GM18508 (cell line): ENCODE measurements at regions not wholly inside any gene's neighbourhood (a gene's known extent, or its start where the extent isn't known, plus 50 kb on each side); places are given as distances from the start of the nearest gene placed in this dataset.

Source experiments
- ATAC-seq: cut with Tn5 transposase; IDR thresholded peaks from one replicate; pipeline ENCODE4 v1.9.1; 2021; ENCODE audit warnings: moderate number of reproducible peaks; ENCODE audit not compliant: insufficient read depth, unreplicated experiment

DNA sequence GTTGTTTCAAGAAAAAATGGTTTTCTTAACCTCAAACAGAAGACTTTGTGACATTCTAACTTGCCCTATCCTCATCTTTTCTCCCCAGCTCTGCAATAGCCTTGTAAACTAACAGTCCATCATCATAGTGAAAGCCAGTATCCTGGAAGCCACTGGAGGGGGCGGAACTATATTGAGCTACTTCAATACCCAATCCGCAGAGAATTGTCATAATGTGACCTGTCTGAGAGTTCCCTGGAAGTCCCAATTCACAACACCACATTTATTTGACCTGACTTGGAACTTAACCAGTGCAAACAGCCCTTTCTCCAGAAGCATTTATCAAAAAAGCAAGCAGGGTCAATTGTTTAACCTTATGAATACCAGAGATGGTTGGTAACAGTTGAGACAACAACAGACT, 747.6 kb upstream of the GRM7 start:
- no peak for ATAC-seq

DNA sequence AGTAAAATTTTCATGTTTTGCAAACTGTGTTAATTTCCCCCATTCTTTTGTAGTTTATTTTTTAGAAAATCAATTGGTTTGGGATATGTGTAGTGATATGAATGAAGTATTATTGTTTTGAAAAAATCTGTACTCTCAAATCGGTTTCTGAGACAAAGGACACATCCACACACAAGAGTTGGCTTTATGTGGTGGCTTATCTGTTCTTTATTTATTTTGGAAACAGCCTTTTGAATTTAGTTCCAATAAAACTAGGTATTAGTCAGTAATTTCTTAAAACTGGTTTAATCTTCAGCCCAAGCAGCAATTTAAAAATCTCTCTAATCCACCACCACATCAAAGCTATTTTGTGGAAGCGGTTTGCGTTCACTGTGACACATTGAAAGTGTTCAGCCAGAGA, 741.5 kb upstream of the GRM7 start:
- ATAC-seq = no peak

DNA sequence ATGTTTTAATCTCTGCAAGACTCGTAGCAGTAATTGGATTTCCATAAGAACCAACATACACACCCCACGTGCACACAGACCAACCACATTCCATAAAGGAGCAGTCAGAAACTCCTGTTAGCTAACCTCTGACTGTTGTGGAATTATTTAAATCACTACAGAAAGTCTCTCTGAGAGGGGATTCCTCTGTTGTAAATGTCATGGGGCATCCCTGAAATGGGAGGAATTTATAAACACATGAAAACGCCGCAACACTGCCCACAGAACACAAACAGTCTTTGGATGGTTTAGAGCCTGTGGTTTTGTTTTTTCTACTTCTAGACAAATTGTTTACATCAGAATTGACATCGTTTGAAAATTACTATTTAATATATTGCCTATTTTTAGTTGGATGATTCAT, 740.1 kb upstream of the GRM7 start:
- ATAC-seq = no peak

DNA sequence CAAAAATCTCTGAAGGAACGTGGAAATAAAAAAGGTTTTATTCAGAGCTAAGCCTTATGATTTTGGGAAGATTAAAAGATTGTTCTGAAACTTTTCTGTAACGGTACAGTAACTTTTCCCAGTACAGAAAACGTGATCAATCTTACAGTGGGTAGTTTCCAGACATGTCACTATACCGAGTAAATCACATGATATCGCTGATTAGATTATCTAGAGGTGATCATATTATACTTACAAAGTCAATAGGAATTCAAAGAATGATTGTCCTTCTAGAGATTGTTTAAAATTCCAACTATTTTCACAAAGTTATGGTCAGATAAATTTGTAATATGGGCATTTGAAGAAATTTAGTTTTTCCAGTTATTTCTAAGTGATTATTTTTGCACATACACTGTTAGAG, 736.0 kb upstream of the GRM7 start:
- no peak for ATAC-seq

DNA sequence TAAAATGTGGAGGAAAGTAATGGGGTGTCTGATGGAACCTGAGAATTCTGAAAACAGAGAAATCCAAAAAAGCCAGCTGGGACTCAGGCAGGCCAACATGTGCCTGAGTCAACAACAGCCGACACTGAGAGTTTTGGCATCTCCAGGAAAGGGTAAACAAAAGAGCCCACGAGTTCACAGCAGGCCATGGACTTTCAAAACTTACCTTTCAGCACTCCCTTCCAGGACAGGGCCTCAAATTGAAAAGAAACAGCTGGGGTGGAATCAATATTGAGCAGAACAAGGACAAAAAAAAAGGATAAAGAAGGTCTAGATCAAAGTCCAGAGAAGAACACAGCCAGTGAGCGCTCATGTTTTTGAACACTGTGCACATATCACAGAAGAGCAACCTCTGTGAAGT, 735.4 kb upstream of the GRM7 start:
- no peak for ATAC-seq

DNA sequence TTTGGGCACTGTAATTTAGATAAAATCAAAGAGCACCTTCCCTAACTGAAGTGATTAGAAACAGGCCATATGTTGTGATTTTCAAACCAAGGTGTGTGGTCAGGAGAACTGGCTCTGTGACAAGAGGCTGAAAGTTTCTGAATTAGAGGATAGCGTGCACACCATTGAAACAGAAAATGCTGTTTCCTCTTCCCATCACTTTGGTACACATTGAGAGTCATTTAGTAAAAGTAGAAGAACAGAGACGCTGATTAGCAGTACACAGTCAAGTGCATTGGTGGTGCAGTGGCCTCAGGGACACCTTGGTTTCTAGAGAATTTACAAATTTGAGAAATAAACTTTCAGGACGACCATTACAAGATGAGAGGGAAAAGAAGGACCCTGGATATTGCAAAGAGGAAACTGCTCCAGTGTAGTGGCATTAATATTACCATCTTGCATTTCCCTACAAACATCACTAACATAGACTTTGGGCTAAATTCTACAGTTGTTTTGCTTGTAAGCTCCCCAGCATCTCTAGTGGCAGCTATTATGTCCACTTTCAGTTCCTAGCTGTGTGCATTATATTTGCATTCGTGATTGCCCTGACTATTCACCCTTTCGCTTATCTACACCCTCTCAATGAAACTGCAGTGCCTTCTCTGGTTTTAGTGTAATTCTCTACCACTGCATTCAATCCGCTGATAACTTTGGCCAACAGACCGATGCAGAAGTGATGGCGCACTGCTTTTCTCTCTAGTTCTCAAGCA, 728.1 kb upstream of the GRM7 start:
- ATAC-seq = no peak

DNA sequence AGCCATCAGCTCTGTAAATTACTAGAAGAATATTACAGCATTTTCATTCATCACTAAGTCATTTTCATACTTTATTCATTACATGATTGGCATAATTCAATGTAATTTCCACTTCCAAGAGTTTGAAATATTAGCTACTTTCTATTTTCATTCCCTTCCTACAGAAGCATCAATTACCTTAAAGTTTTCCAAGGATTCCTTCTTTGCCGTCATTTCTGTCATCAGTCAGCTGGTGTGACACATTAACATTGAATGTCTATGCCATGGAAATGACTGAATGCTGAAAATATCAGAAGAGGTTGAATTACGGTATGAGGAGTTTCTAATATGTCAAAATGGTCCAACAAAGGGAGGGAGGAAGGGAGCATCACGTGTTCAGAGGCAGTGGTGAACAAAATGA, 718.2 kb upstream of the GRM7 start:
- ATAC-seq = no peak

DNA sequence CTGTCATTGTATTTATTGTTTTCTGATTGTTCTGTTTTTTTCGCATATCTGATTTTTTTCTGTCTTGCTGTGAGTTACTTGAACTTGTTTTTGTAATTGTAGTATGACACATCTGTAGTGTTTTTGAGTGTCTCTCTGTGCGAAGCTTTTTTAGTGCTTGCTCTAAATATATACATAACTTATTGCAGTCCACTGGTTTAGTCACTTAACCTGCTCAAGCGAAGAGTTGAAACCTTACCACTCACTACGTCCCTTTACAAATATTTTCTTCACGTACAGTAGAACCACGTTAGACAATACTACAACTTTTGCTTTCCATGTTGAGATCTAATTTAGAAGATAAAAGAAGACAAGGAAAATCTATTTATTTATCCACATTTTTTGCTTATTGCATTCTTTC, 713.0 kb upstream of the GRM7 start:
- ATAC-seq = no peak

DNA sequence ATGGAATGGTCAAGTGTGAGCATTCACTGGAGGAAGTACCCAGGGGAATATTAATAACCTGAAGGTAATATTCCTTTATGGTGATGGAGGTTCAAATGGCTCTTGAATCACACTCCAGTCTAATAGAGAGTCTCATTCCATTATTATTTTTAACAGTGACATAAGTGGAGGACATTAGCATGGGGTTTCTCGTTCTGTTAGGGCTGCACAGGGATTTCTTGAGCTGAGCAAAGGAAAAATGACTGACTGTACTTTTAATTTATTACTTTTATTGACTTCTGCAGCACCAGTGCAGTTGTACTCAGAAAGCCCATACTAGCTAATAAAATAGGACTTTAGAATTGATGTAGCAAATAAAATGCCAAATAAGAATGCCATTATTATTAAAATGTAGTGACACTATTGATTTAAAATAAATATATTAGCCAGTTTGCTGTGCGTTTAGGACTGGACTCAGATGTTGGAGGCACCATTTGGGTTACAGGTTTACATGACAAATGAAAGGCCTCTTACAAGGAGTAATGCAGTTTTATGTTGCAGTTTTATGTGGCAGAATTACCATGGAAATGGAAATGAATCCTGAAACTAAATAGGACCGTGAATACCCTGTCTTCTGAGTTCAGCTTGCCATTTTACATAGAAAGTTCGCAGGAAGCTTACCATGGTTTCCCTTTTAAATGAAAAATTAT, 705.1 kb upstream of the GRM7 start:
- ATAC-seq = no peak

DNA sequence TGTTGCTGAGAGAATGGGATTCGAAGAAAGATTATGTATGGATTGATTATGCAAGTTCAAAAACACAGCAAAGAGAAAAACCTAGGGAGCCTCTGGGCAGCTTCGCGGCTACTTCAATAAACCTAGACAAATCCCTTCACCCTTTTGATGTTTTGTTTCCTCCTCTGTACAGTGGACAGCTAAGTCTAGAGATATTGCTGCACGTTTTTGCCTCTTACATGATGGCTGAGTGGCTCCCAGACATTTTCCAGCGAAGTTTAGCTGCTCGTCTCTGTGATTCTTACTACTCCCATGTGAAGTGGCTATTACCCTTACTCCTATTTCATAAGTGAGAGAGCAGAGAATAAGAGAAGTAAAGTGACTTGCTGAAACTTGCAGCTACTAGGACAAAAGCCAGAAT, 695.0 kb upstream of the GRM7 start:
- ATAC-seq = no peak

DNA sequence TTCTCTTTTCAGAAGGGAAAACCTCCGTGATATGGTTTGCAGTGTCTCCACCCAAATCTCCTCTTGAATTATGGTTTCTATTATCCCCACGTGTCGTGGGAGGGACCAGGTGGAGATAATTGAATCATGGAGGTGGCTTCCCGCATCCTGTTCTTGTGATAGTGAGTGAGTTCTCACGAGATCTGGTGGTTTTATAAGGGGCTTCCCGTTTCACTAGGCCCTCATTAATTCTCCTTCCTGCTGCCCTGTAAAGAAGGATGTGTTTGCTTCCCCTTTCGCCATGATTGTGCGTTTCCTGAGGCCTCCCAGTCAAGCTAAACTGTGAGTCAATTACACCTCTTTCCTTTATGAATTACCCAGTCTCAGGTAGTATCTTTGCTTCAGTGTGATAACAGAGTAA, 692.7 kb upstream of the GRM7 start:
- no peak for ATAC-seq

DNA sequence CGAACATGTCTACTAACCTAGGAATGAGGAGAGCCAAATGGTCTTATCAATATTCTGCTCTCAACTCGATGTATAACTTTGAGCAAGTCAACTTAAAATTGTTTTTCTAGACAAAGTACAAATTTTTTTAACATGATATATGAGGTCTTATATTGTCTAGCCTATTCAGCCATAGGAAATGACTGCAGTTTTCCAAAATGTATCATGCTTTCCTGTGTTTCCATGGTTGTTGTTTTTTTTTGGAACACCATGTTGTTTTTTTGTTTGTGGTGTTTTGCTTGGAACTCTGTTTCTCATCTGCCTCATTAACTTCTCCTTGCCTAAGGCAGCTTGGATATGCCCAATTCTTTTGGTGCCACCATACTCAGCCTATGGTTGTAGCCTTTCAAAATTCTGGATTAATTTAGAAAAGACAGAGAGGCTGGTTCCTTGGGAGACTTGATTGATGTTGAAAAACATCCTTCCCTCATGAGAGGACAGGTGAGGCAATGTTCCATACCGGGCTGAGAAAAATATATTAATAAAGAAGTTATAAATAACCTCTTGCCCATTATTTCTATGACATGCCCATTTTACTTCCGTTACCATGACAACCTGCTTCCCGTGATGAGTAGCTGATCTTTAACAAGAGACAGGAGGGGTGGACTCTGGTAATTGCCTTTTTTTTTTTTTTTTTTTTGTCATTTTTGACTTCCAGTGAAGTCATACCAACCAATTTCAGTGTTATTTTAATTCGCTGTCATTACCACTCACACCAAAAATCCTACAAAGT, 687.9 kb upstream of the GRM7 start:
- no peak for ATAC-seq

DNA sequence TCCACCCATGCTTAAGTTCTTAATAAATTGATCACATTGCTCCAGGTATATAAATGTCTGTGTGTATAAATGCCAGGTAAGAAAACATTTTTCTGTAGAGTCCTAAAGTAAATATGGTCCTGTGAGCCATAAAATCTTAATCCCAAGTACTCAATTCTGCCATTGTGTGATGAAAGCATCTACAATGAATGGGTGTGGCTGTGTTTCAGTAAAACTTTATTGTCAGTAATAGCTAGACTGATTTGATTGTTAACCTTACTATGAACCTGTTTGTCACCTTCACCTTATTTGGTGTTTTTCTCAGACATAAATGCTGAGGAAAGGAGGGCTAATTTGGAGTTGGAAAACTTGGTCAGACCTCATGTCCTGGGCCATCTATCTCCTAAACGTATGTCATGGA, 683.5 kb upstream of the GRM7 start:
- no peak for ATAC-seq

DNA sequence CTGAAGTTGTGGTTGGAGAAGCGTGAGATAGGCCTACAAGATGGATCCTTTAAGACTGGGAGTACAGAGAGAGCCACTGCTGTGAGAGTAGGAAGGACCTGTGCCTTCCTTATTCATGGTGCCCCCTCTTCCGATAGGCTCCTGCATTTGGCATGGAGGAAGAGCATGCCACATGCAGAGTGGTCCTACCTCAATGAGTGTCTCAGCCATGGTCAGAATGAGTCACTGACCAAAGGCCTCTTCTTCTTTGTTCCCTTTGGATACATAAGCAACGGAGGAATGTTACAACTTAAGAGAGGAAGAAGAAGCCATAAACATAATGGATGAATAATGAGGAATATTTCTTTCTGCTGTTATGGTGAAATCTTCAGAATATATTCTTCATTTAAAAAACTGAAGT, 681.2 kb upstream of the GRM7 start:
- no peak for ATAC-seq

DNA sequence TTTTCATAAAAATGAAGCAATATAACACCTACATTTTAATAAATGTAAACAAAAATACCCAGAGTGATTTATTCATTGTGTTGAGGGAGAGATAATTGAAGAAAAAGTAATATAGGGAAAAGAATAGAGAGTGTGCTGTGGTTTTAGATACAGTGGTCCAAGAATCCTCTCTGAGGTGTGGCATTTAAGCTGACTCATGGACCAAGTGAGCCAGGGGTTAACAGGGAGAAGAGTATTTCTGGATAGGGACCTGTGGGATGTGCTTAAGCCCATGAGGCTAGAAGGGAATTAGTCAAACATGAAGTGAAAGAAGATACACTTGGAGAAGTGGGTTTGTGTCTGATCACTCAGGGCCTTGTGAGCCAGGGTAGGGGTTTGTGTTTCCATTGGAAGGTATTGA, 680.7 kb upstream of the GRM7 start:
- no peak for ATAC-seq

DNA sequence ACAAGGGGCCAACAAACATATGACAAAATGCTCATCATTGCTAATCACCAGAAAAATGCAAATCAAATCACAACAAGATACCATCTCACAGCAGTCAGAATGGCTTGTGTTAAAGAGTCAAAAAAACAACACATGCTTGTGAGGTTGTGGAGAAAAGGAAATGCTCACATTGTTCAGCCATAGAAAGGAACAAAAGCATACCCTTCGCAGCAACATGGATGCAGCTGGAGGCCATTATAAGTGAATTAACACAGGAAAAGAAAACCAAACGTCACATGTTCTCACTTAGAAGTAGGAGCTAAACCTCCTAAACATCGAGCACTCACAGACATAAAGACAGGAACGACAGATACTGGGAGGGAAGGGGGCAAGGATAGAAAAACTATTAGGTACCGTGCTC, 678.4 kb upstream of the GRM7 start:
- ATAC-seq = no peak

DNA sequence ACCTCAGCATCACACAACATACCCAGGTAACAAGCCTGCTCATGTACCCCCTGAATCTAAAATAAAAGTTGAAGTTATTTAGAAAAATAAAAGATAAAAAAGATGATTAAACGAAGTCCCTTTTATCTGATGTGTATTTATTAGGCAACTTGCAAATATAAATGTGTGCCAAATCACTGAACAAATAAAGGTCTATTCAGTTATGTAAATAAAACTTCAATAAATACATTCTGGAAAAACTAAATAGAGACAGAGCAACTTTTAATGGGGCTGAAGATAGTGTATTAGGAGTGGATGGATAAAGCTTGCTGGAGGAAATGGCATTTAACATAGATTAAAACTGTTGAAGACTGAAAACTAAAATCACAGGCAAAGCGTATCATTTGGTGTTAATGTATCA, 678.0 kb upstream of the GRM7 start:
- ATAC-seq = no peak

DNA sequence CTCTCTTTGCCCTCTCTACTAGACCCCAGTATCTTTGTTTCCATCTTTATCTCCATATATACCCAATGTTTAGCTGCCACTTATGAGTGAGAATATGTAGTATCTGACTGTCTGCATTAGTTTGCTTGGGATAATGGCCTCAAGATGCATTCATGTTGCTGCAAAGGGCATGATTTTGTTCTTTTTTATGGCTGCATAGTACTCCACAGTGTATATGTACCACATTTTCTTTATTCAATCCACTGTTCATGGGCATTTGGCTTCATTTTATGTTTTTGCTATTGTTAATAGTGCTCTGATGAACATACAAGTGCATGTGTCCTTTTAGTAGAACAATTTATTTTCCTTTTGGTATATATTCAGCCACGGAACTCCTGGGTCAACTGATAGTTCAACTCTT, 671.5 kb upstream of the GRM7 start:
- no peak for ATAC-seq

DNA sequence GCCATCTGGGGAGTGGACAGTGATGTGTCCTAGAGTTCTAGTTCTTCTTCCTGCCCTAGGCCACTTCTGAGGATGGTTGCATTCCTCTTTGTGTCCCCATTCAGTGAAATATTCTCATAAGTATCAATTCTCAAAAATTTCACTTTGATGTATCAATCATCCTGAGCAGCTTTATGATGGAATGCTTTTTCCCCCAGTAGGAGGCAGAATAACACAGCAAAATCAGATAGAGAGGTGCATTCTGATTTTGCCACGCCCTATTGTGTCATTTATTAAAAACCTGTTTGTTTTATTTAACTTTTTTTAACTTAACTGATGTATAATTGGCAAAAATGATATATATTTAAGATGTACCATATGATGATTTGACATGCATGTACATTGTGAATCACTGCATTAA, 656.0 kb upstream of the GRM7 start:
- no peak for ATAC-seq

DNA sequence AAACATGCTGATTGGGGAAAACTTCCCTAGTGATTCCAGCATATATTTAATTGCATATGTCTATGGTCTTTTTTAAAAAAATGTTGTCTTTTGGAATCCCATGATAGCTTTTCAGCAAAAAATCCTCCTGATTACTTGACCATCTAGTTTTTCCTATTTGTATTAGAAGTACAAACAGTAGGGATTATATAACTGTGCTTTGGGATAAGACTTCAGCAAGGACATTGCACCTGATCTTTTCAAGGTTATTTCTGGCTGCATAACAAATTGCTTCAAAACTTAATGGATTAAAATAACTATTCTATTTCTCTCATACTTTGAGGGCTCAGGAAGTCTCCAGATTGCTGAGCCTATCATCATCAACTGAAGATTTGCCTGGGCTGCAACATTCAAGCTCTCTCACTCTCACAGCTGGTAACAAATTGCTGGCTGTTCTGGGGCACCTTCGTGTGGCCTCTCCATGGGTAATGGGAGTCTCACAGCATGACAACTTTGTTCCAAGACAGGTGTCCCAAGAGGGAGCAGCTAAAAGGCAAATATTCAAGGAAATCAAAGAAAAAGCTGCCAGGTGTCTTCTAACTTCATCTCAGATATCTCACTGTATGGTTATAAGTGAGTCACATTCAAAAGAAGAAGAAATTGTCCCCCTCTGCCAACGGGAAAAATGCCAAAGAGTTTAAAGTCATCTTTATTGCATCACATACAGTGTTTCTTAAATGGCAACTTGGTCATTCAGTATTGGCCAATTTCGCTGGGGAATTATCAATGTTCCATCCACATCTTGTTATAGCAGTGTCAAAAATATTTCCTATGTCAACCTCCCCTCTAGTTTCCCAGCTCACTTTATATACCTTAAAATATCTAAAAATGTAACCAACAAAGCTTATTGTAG, 644.5 kb upstream of the GRM7 start:
- ATAC-seq = no peak

DNA sequence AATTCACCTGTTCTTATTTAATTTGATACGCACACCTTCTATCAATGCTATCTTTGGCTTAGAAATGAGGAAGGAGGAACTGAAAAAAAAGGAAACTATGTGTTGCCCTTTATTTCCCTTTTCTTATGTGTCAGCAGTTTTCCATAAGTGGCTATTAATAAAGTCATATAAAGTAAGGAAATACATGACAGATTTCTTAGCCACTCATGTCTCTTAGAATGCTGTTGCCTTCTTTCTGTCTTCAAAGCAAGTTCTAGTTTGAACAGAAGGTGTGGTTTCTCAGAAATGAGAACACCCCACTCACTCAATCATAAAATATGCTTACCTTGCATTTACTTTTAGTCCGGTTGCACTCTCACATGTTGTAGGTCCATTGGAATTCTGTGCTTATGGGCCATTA, 640.5 kb upstream of the GRM7 start:
- ATAC-seq = no peak
